GM20000 (cell line): ENCODE measurements at regions not wholly inside any gene's neighbourhood (a gene's known extent, or its start where the extent isn't known, plus 50 kb on each side); places are given as distances from the start of the nearest gene placed in this dataset.

ENCODE experiments used
- DNase-seq: peaks from one replicate; pipeline ENCODE4 v3.0.0; 2012; ENCODE audit warnings: low spot score
- CTCF ChIP-seq: IDR thresholded peaks from 2 replicates; pipeline ENCODE4 v1.5.1; 2012; ENCODE audit warnings: mild to moderate bottlenecking, control low read depth; ENCODE audit errors: extremely low read depth, missing control alignments

GRCh38 chr5:124669956-124670721 is 76.3 kb downstream of the ZNF608 start:
- no peak for TF ChIP-seq CTCF
- no peak for DNase-seq

- no peak for DNase-seq
- no peak for TF ChIP-seq CTCF
Measured at GRCh38 chr5:124669300-124669648, 77.2 kb downstream of the ZNF608 start.

- no peak for DNase-seq
- TF ChIP-seq CTCF: no peak
Measured at GRCh38 chr5:124668353-124669299, 77.8 kb downstream of the ZNF608 start.

DNA sequence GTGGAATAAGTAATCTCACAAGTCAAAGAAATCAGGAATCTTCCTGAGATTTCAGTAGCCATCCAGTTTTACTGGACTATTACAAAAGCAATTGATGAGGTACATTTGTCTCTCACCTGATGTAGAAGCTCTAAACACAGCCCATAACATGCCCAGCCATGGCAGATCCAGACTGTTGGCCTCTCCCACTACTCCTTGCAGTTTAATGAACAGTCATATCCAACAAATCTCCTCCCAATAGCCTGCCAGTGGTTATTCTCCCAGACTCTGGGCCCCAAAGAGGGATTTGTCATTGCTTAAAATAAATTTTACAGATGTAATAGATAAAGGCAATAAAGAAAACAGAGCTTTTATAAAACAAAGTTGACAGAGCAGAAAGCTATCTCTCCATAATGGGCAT is 80.8 kb downstream of the ZNF608 start:
- DNase-seq: no peak
- TF ChIP-seq CTCF: no peak

GRCh38 chr5:124665035-124665434 is 81.4 kb downstream of the ZNF608 start:
- no peak for DNase-seq
- no peak for TF ChIP-seq CTCF

GRCh38 chr5:124664287-124664686 is 82.2 kb downstream of the ZNF608 start:
- TF ChIP-seq CTCF: no peak
- DNase-seq: no peak

DNA sequence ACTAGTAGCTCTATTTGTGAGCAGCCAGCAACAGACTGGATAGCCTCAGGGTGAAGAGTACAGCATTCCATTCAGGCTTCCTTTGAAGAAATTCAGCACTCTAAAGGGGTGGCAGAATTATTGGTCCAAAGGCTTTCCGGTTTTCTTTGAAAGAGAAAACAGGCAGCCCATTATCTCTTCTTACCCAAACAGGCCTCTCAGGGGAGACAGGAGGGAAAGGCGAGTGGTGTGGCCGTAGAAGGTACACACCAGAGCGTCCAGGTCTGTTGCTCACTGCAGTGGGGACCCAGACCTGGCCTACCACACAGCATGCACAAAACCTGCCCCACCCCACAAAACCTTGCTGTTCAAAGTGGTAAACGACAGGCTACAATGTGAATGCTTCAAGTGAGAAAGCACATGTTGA is 83.3 kb downstream of the ZNF608 start:
- TF ChIP-seq CTCF: no peak
- no peak for DNase-seq
